ENCODE measurements at regions not wholly inside any gene's neighbourhood (a gene's known extent, or its start where the extent isn't known, plus 50 kb on each side); places are given as distances from the start of the nearest gene placed in this dataset.

DNA sequence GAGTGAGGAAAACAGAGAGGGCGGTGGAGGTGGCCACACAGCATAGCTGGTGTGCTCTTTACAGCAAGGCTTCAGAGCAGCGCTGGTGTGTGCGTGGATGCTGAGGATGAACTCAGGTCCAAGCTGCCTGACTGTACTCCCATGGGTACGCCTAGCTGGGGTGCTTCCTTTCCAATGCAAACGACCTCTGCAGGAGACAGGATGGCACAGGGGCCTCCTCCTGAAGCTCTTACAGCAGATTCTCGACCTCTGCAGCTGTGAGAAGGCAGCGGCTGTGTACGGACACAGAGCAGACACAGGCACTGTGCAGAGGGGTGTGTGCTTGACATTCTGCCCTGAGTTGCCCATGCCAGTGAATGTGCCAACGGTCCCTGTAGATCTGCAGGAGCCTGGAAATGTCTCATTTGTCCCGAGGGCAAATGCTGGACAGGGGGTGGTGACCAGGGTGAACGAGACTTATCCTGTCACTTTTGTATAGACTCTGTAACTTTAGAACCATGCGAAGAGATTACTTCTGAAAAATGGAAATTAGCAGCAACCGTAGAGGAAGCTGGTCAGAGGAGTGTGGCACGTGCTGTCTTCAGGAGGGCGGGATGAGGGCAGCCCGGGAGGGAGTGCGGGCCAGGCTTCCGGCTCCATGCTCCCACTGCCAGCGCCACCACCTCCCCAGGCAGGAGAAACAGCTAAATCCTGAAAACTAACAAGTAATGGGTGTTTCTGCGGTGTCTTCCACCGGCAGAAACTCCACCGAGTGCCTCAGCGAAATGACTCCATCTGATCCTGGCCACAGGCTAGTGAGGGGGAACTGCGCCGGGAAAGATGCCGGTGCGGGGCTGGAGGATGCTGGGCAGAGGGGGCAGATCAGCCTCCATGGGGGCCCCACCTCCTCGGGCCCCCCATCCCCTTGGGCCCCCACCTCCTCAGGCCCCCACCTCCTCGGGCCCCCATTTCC lies 120.9 kb upstream of the RPS6KA2 start:
- Mint-ChIP-seq H3K4me3 (no peak overlapping the region), H3K9me3 (peaks cover 0 to 5% (median 2%) of the 10 kb centered on the region in 7 donors)
- no peak overlapping the region for H3K9ac ChIP-seq (ENCODE audit: insufficient read depth, low read length, poor library complexity, severe bottlenecking)

More for the DNA sequence above, 120.9 kb upstream of the RPS6KA2 start:
- no peaks in the 10 kb centered on the region for H3K36me3 ChIP-seq (replicated peaks in 1 of 2; ENCODE audit: control insufficient read depth in 1 of 2, insufficient read depth in 2 of 2, low read length in 2 of 2)
- no peak overlapping the region for H3K27ac ChIP-seq (ENCODE audit: low read depth in 1 of 2, low read length in 2 of 2)
- TF ChIP-seq, protein P1, sequence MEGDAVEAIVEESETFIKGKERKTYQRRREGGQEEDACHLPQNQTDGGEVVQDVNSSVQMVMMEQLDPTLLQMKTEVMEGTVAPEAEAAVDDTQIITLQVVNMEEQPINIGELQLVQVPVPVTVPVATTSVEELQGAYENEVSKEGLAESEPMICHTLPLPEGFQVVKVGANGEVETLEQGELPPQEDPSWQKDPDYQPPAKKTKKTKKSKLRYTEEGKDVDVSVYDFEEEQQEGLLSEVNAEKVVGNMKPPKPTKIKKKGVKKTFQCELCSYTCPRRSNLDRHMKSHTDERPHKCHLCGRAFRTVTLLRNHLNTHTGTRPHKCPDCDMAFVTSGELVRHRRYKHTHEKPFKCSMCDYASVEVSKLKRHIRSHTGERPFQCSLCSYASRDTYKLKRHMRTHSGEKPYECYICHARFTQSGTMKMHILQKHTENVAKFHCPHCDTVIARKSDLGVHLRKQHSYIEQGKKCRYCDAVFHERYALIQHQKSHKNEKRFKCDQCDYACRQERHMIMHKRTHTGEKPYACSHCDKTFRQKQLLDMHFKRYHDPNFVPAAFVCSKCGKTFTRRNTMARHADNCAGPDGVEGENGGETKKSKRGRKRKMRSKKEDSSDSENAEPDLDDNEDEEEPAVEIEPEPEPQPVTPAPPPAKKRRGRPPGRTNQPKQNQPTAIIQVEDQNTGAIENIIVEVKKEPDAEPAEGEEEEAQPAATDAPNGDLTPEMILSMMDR (IDR thresholded peaks at IDR 0.05): no peak
- WGBS (ENCODE audit: insufficient coverage): 61% methylated on average over 17 of the region's 29 CpGs
- no peak overlapping the region for H2AFZ ChIP-seq (ENCODE audit: insufficient read depth, low read depth, low read length, poor library complexity, severe bottlenecking)
- H3K4me3 ChIP-seq (replicated peaks in 1 of 3; ENCODE audit: low read depth in 2 of 3, low read length in 3 of 3): no peak overlapping the region
- H3K4me2 ChIP-seq (replicated peaks; ENCODE audit: extremely low read depth, low read length, poor library complexity, severe bottlenecking): no peak overlapping the region
- H3K36me3 Mint-ChIP-seq: no peaks in the 10 kb centered on the region
- H3K4me1 ChIP-seq (ENCODE audit: control insufficient read depth in 1 of 2, insufficient read depth in 2 of 2, low read length in 2 of 2): peaks cover 6 to 12% of the 10 kb centered on the region in 2 donors
- intact Hi-C loops (cut with micrococcal nuclease): no loop called here
- H3K27me3 ChIP-seq (ENCODE audit: control insufficient read depth in 2 of 2, insufficient read depth in 2 of 2, low read length in 2 of 2): no peaks in the 10 kb centered on the region
- H3K27me3 Mint-ChIP-seq (ENCODE audit: low read depth in 3 of 3): peaks cover 8 to 10% (median 8%) of the 10 kb centered on the region in 3 donors
- H3K79me2 ChIP-seq (ENCODE audit: insufficient read depth, low read length): no peaks in the 10 kb centered on the region
- H4K20me1 ChIP-seq (ENCODE audit: insufficient read depth, low read length): no peaks in the 10 kb centered on the region
- peaks cover 18% of the 10 kb centered on the region for H3K4me1 Mint-ChIP-seq
- no peak for DNase-seq
- no peak overlapping the region for H3K27ac Mint-ChIP-seq
- H3K9me3 ChIP-seq (replicated peaks in 1 of 2; ENCODE audit: control insufficient read depth in 1 of 2, insufficient read depth in 1 of 2, low read length in 2 of 2): peaks cover 0 to 2% of the 10 kb centered on the region in 2 donors
